OCI-LY7 (cell line): ENCODE measurements at regions not wholly inside any gene's neighbourhood (a gene's known extent, or its start where the extent isn't known, plus 50 kb on each side); places are given as distances from the start of the nearest gene placed in this dataset.

Experiments used
- CTCF ChIP-seq: fragments of 200-600 bp; sonication (generic); conservative IDR thresholded peaks from 2 replicates; pipeline ENCODE4 v1.5.1; 2014; ENCODE audit warnings: mild to moderate bottlenecking, antibody characterized with exemption, low read length, moderate library complexity, mixed read lengths
- EZH2phosphoT487 ChIP-seq: fragments of 200-600 bp; sonication (generic); IDR thresholded peaks from 2 replicates; pipeline ENCODE4 v1.6.1; 2018; ENCODE audit warnings: low read depth, borderline replicate concordance, mild to moderate bottlenecking, mixed run types, antibody characterized with exemption, low read length, moderate library complexity, mixed read lengths

DNA sequence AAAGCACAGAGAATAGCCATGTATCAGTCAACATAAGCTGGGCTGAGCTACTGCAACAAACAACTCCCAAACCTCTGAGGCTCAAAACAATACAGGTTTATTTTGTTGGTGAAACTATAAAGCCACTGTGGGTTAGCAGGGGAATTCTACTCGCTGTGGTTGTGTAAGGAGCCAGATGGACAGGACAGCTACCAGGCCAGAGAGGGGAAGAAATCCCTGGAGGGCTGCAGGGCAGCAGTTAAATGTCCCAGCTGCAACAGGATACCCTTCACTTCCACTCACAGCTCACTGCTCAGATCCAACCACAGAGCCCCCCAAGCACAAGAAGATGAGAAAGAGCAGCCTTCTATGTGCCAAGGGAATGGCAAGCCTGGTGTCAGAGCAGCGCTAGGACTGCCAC lies 245.9 kb upstream of the RAB6C start:
- no peak for TF ChIP-seq EZH2phosphoT487
- no peak for TF ChIP-seq CTCF
